HG03432 (cell line): ENCODE measurements at regions not wholly inside any gene's neighbourhood (a gene's known extent, or its start where the extent isn't known, plus 50 kb on each side); places are given as distances from the start of the nearest gene placed in this dataset.

Source experiments
- ATAC-seq: cut with Tn5 transposase; IDR thresholded peaks from one replicate; pipeline ENCODE4 v1.9.1; 2021; ENCODE audit warnings: mild to moderate bottlenecking, moderate library complexity; ENCODE audit not compliant: unreplicated experiment

DNA sequence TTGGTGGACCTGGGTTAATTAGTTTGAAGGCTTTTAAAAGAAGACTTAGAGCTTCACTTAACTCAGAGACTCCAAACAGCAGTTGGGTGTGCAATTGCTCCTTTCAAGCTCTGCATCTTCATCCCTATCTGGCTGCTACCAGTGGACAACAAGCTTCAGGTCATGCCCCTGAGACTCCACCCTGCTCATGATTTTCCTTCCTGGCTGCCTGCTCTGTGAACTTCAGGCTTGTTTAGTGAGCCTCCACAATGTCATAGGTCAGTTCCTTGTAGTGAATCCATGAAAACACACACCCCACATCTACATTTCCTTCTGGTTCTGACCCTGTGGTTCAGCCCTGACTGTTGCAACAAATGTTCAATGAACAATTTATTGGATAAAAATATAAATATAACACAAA, 61.1 kb upstream of the MARCKS start:
- ATAC-seq = no peak

DNA sequence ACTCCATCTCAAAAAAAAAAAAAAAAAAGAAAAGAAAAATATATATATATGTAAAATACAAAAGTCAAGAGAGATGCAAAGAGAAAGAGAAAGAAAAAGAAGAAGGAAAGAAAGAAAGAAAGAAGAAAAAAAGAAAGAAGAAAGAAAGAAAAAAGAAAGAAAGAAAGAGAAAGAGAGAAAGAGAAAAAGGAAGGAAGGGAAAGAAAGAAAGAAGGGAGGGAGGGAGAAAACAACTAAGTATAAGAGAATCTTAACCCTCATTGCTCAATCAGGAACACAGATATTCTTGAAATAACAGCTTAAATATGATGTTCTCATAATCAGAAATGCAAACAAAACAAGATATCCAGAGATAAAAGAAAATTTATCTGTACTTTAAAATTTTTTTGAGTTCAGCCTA, 54.4 kb upstream of the MARCKS start:
- ATAC-seq = no peak

DNA sequence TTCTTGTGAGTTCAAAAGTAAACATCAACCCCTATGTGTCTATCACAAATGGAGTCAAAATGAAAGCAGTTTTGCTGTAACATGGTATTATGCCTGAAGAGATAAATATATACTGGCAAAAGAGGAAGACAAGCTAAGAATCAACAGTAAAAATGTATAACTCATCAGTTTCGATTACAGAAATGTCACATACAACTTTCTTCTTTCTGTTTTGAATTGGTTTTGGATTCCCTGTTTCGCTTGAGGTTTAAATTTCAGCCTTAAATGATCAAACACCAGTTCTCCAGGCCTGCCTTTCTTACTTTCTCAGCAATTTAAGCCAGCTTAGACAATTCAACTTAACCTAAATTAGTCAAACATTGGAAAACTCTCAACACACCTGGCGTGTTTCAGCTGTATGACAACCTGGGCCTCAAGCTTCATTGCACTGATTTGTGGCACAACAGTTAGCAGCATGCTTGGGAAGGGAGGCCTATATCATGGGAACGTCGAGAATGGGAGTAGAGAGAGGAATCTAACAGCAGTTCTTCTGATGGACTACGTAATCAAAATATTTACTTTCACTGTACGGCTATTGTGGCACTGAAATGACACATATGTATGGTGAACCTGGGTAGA, 51.9 kb upstream of the MARCKS start:
- peak; percentile 93 for ATAC-seq

DNA sequence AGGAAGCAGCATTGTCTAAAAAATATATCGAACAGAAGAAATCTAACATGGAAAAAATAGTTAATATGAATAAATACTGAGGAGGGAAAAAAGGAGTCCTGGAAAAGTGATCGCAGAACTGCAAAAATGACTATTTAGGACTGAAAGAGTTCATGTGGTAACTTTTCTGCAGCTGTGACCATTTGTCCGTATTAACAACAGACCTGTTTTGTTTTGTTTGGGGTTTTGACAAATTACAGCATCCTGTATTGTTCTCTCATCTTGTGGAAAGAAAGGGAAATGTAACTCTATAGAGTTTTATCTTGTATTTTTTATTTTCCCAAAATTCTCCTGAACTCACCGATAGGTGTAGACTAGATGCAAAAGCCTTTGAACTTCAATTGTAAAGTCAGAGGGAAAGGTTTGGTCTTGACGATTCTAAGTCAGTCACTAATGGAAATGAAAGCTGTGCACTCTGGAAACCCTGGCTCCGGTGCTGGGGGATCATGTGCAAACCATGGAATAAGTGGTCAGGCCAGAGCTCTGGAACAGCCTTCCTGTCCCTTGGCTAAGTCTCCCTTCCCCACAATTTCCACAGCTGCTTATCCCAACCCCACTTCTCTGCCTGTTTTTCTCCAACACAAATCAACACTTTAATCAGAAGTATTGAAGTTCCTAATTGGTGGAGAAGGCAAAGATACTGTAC, 51.2 kb upstream of the MARCKS start:
- no peak for ATAC-seq
